DOHH2 (cell line): ENCODE measurements at regions not wholly inside any gene's neighbourhood (a gene's known extent, or its start where the extent isn't known, plus 50 kb on each side); places are given as distances from the start of the nearest gene placed in this dataset.

ENCODE experiments used
- H3F3A ChIP-seq: fragments of 200-600 bp; sonication (generic), shearing (Covaris generic); 2 replicates; pipeline ENCODE4 v1.6.0; 2016; ENCODE audit warnings: antibody characterized with exemption, mild to moderate bottlenecking; ENCODE audit not compliant: control insufficient read depth, insufficient read depth
- H3K27ac ChIP-seq: fragments of 200-600 bp; sonication (generic); 2 replicates; pipeline ENCODE4 v1.5.1; 2014; ENCODE audit warnings: low read depth, mild to moderate bottlenecking, low read length, moderate library complexity
- H3K27me3 ChIP-seq: fragments of 200-600 bp; sonication (generic); 2 replicates; pipeline ENCODE4 v1.6.1; 2014; ENCODE audit warnings: mild to moderate bottlenecking, low read length, mixed read lengths; ENCODE audit not compliant: control insufficient read depth
- H3K36me3 ChIP-seq: fragments of 200-600 bp; sonication (generic); 2 replicates; pipeline ENCODE4 v1.6.1; 2014; ENCODE audit warnings: mild to moderate bottlenecking, low read length, moderate library complexity, mixed read lengths; ENCODE audit not compliant: control insufficient read depth
- H3K4me1 ChIP-seq: fragments of 200-600 bp; sonication (generic); 2 replicates; pipeline ENCODE4 v1.6.1; 2014; ENCODE audit warnings: mild to moderate bottlenecking, low read length, mixed read lengths; ENCODE audit not compliant: control insufficient read depth
- H3K4me2 ChIP-seq: fragments of 200-600 bp; sonication (generic); 2 replicates; pipeline ENCODE4 v1.6.0; 2014; ENCODE audit warnings: mild to moderate bottlenecking, low read length, moderate library complexity
- H3K4me3 ChIP-seq: fragments of 200-600 bp; sonication (generic); 2 replicates; pipeline ENCODE4 v1.5.1; 2014; ENCODE audit warnings: mild to moderate bottlenecking, low read length, mixed read lengths
- H3K79me2 ChIP-seq: fragments of 200-600 bp; sonication (generic); 2 replicates; pipeline ENCODE4 v1.6.1; 2014; ENCODE audit warnings: mild to moderate bottlenecking, low read length, mixed read lengths; ENCODE audit not compliant: control insufficient read depth
- H3K9me2 ChIP-seq: fragments of 200-600 bp; sonication (generic); replicated peaks from 2 replicates; pipeline ENCODE4 v1.6.1; 2014; ENCODE audit warnings: mild to moderate bottlenecking, low read length, mixed read lengths; ENCODE audit not compliant: control insufficient read depth
- H3K9me3 ChIP-seq: fragments of 200-600 bp; sonication (generic); 2 replicates; pipeline ENCODE4 v1.6.1; 2014; ENCODE audit warnings: antibody characterized with exemption, low read length, mixed read lengths; ENCODE audit not compliant: control insufficient read depth, insufficient read depth
- H4K20me1 ChIP-seq: fragments of 200-600 bp; sonication (generic); 2 replicates; pipeline ENCODE4 v1.6.0; 2014; ENCODE audit warnings: low read depth, mild to moderate bottlenecking, antibody characterized with exemption, low read length, moderate library complexity; ENCODE audit not compliant: control insufficient read depth, insufficient read depth
- CTCF ChIP-seq: fragments of 200-600 bp; sonication (generic); IDR thresholded peaks from one replicate; pipeline ENCODE4 v1.5.1; 2014; ENCODE audit warnings: antibody characterized with exemption, mild to moderate bottlenecking, low read depth, low read length; ENCODE audit not compliant: poor library complexity, severe bottlenecking
- EZH2phosphoT487 ChIP-seq: fragments of 200-600 bp; sonication (generic); IDR thresholded peaks from 2 replicates; pipeline ENCODE4 v1.6.1; 2017; ENCODE audit warnings: borderline replicate concordance, mild to moderate bottlenecking, antibody characterized with exemption, low read length, moderate library complexity, mixed read lengths

DNA sequence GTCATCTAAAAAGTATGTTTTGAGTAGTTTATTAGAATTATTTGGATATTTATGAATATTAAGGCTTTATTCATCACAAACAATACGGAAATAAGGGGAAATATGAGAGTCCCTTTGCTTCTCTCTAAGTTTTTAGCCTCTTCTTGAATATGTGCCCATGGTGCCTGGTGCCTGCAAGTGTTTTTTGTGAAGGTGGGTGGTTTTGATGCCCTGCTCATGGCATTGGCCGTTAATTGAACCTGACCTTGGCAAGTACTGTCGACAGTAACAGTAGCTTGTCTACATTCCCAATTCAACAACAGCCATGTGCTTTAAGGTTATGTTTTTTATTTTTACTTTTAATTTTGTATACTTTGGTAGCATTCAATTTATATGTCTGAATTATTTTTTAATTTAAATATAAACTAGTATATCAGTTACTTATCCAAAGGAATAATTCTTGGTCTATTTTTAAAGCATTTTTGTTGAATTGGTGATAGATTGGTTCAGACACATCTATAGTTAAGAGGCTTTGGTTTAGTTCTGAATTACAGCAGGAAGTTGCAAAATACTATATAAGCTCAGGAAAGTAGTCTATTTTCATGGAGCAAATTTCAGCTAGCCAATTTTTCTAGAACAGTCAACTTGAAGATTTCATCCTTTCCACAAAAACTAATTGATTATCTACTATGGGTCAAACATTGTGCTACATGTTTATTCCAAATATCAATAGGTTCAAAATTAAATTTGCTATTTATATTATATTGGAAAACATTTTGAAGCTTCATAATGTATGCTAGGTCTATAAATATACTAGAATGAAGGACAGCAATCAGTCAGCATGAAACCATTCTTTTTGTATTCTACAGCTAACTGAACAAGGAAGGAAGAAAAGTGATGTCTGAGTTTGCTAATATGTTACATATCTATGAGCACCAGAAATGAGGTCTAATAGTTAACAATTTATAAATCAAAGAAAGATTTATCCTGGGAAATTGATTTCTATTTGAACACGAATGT, 184.4 kb downstream of the MRPL39 start:
- peaks cover 56% of the 10 kb centered on the region for H3K4me1 ChIP-seq

GRCh38 chr21:25421321-25422028, 185.8 kb downstream of the MRPL39 start:
- Histone ChIP-seq H3K36me3 (0 out of 2 replicates have a peak, but pooled peaks cover 3% of the 10 kb centered on the region), H3K79me2 (no peaks in the 10 kb centered on the region), H3K4me2 (peak overlapping the region; percentile 90), H3K27me3 (no peaks in the 10 kb centered on the region), H3K9me3 (no peaks in the 10 kb centered on the region), H3K9me2 (no peaks in the 10 kb centered on the region), H3K4me3 (peak overlapping the region; percentile 52), H4K20me1 (no peaks in the 10 kb centered on the region), H3K27ac (peak overlapping the region; percentile 93), H3K4me1 (peaks cover 56% of the 10 kb centered on the region), H3F3A (peaks cover 24% of the 10 kb centered on the region)
- TF ChIP-seq EZH2phosphoT487 (no peak), CTCF (peak; percentile 70)

More for the DNA sequence above, 184.4 kb downstream of the MRPL39 start:
- H3F3A ChIP-seq = peaks cover 24% of the 10 kb centered on the region
- no peaks in the 10 kb centered on the region for H4K20me1 ChIP-seq
- no peaks in the 10 kb centered on the region for H3K9me2 ChIP-seq
- no peaks in the 10 kb centered on the region for H3K27me3 ChIP-seq
- TF ChIP-seq CTCF (no peak), EZH2phosphoT487 (no peak)
- no peaks in the 10 kb centered on the region for H3K79me2 ChIP-seq
- peak overlapping the region; percentile 90 for H3K4me2 ChIP-seq
- H3K36me3 ChIP-seq = 0 out of 2 replicates have a peak, but pooled peaks cover 3% of the 10 kb centered on the region
- peak overlapping the region; percentile 93 for H3K27ac ChIP-seq
- peak overlapping the region; percentile 72 for H3K4me3 ChIP-seq
- no peaks in the 10 kb centered on the region for H3K9me3 ChIP-seq

DNA sequence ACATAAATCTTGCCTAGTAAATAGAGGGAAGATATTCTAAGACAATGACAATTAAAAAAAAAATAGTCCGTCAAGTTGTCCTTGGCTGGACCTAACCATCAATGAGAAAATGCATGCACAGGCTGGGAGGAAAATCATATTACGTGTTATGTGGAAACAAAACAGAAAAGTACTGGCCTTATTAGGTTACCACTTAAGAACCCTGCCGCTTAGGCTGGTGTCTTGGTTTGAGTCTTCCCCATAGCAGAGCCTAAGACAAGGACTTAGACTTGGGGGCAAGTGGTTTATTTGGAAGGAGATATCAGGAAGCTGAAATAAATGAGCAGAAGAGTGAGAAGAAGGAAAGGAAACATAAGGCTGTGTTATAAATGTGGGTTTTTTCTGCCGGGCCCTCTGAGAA, 186.4 kb downstream of the MRPL39 start:
- Histone ChIP-seq H3K79me2 (no peaks in the 10 kb centered on the region), H3K4me2 (peak overlapping the region; percentile 90), H3K9me2 (no peaks in the 10 kb centered on the region), H3F3A (peaks cover 24% of the 10 kb centered on the region), H3K9me3 (no peaks in the 10 kb centered on the region), H3K27me3 (no peaks in the 10 kb centered on the region), H3K36me3 (0 out of 2 replicates have a peak, but pooled peaks cover 3% of the 10 kb centered on the region), H3K4me1 (peaks cover 52% of the 10 kb centered on the region), H4K20me1 (no peaks in the 10 kb centered on the region), H3K4me3 (peak overlapping the region; percentile 52), H3K27ac (peak overlapping the region; percentile 93)
- TF ChIP-seq CTCF (no peak), EZH2phosphoT487 (no peak)
